ENCODE measurements at regions not wholly inside any gene's neighbourhood (a gene's known extent, or its start where the extent isn't known, plus 50 kb on each side); places are given as distances from the start of the nearest gene placed in this dataset.

DNA sequence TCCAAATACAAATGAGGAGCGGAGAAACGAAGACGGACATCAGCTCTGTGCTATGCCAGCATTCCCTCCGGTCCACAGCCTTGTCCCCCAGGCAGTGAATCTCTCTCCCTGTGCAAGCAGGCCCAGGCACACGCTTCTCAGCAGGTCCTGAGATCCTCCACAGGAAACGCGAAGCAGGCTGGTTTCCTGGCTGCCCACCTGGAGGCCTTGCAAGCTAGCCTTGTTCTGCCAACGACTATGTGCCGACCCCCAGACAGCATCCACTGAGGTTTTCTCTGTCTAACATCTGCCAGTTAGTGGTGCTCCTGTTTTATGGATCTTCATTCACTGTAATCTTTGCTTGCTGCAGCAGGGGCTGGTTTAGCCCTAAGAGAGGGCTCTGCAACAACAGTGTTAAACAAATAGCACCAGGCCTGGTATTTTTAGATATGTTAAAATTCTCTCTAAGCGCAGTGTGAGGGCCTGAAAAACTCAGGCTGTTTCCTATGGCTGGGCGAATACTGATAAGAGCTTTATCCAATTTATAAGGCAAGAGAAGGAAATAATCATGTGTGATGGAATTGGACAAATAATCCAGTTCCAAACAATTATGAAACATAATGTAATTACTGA lies 386.0 kb upstream of the ARID1B start:
- no peaks in the 10 kb centered on the region for H4K20me1 ChIP-seq (ENCODE audit: insufficient read depth, low read length)
- H2BK20ac ChIP-seq (ENCODE audit: low read depth, low read length): no peak overlapping the region
- no peak for DNase-seq
- CTCF ChIA-PET: no interaction called here
- H3K18ac ChIP-seq (ENCODE audit: low read depth, low read length): no peak overlapping the region
- WGBS, 2 experiments (ENCODE audit: extremely low coverage in 2 of 2, insufficient read length in 1 of 2): 73% methylated on average over 3 of the region's 11 CpGs; no CpG with 5 or more reads in 1 of the 2 experiments
- no peak overlapping the region for H4K5ac ChIP-seq (ENCODE audit: low read depth, low read length)
- H3K27ac ChIP-seq (ENCODE audit: insufficient read depth, low read length): no peak overlapping the region
- H2AFZ ChIP-seq (replicated peaks; ENCODE audit: low read length, poor library complexity): no peak overlapping the region
- no peak overlapping the region for H3K9ac ChIP-seq (ENCODE audit: low read depth, low read length)
- no peak overlapping the region for H2AK5ac ChIP-seq (ENCODE audit: low read depth, low read length)
- no peaks in the 10 kb centered on the region for H3K79me1 ChIP-seq (ENCODE audit: low read depth in 1 of 2, low read length in 2 of 2)
- H3K27me3 ChIP-seq (ENCODE audit: control insufficient read depth, insufficient read depth, low read length): peaks cover 28% of the 10 kb centered on the region
- H3K4ac ChIP-seq (ENCODE audit: low read depth, low read length): no peak overlapping the region
- POLR2A ChIA-PET (ENCODE audit: unreplicated experiment): no interaction called here
- H3K4me1 ChIP-seq (ENCODE audit: control insufficient read depth, insufficient read depth, low read length): no peaks in the 10 kb centered on the region
- BruUV-seq (replicated peaks): no TSS peak
- TF ChIP-seq FOS (IDR thresholded peaks at IDR 0.05; ENCODE audit: low read depth, low read length) (no peak), CEBPB (IDR thresholded peaks at IDR 0.05; ENCODE audit: low read depth, low read length) (no peak)
- TF ChIP-seq, protein P1, sequence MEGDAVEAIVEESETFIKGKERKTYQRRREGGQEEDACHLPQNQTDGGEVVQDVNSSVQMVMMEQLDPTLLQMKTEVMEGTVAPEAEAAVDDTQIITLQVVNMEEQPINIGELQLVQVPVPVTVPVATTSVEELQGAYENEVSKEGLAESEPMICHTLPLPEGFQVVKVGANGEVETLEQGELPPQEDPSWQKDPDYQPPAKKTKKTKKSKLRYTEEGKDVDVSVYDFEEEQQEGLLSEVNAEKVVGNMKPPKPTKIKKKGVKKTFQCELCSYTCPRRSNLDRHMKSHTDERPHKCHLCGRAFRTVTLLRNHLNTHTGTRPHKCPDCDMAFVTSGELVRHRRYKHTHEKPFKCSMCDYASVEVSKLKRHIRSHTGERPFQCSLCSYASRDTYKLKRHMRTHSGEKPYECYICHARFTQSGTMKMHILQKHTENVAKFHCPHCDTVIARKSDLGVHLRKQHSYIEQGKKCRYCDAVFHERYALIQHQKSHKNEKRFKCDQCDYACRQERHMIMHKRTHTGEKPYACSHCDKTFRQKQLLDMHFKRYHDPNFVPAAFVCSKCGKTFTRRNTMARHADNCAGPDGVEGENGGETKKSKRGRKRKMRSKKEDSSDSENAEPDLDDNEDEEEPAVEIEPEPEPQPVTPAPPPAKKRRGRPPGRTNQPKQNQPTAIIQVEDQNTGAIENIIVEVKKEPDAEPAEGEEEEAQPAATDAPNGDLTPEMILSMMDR (conservative IDR thresholded peaks at IDR 0.05; ENCODE audit: low read depth, low read length): no peak
- H3K4me2 ChIP-seq (ENCODE audit: low read depth, low read length): no peak overlapping the region
- H4K91ac ChIP-seq (ENCODE audit: insufficient read depth, low read depth, low read length): no peak overlapping the region
- no peak overlapping the region for H2BK120ac ChIP-seq (ENCODE audit: low read depth, low read length)
- intact Hi-C loops (cut with micrococcal nuclease) (no loop called here), in situ Hi-C loops (cut with MboI; ENCODE audit: low sequenced_read_pairs) (no loop called here), dilution Hi-C loops (cut with HindIII; ENCODE audit: low sequenced_read_pairs, unreplicated experiment) (no loop called here)
- no peak overlapping the region for H3K23ac ChIP-seq (ENCODE audit: low read depth, low read length)
- H3K14ac ChIP-seq (replicated peaks; ENCODE audit: low read depth, low read length): no peak overlapping the region
- no peaks in the 10 kb centered on the region for H3K36me3 ChIP-seq (ENCODE audit: control insufficient read depth, insufficient read depth, low read length)
- H4K8ac ChIP-seq (ENCODE audit: low read depth in 2 of 2, low read length in 2 of 2): no peak overlapping the region
- no peak overlapping the region for H2AK9ac ChIP-seq (replicated peaks; ENCODE audit: low read depth, low read length, poor library complexity)
- H3K56ac ChIP-seq (ENCODE audit: extremely low read depth, insufficient read depth, low read length): no peak overlapping the region
- no peaks in the 10 kb centered on the region for H3K9me1 ChIP-seq (ENCODE audit: insufficient read depth, low read length)
- H3K9me3 ChIP-seq (ENCODE audit: control insufficient read depth, insufficient read depth, low read length): no peaks in the 10 kb centered on the region
- ATAC-seq (ENCODE audit: low read depth): no peak
- no peak overlapping the region for H3K4me3 ChIP-seq (ENCODE audit: insufficient read depth, low read depth, low read length)
- H2BK5ac ChIP-seq (ENCODE audit: low read depth, low read length, poor library complexity, severe bottlenecking): no peak overlapping the region
- no peak overlapping the region for H2BK15ac ChIP-seq (ENCODE audit: low read depth, low read length)
